ENCODE measurements at regions not wholly inside any gene's neighbourhood (a gene's known extent, or its start where the extent isn't known, plus 50 kb on each side); places are given as distances from the start of the nearest gene placed in this dataset.
A peak's percentile ranks its signal among the peaks of the same experiment; 100 is the strongest.

DNA sequence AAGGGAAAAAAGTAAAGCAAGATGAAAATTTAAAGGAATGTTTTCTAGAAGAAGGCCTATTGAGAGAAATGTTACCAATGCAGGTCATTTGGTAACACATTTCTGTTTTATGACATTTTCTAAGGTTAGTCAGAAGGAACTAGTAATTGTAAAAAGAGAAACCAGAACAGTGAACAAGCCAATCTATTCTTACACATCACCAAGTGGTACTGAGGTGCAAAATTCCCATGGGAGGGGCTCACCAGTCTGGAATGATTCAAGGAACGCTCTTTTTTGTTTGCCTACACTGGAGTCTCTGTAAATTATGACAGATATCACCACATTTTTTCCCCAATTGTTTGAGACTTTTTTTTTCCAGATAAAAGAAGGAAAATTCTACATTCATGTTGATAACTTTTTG, 404.7 kb upstream of the CNKSR2 start:
- DNase-seq (ENCODE audit: low read depth) = no peak
- H3K4me3 ChIP-seq (ENCODE audit: low read length) = no peak overlapping the region
- no peaks in the 10 kb centered on the region for H3K9me3 ChIP-seq (ENCODE audit: control insufficient read depth, low read length)
- no peak overlapping the region for H3K9ac ChIP-seq (ENCODE audit: low read length)
- no peaks in the 10 kb centered on the region for H3K27me3 ChIP-seq (replicated peaks; ENCODE audit: control insufficient read depth, insufficient read depth, low read length)
- no peaks in the 10 kb centered on the region for H3K4me1 ChIP-seq (ENCODE audit: control insufficient read depth, insufficient read depth, low read length)
- H3K36me3 ChIP-seq (ENCODE audit: control insufficient read depth, insufficient read depth, low read length, severe bottlenecking) = no peaks in the 10 kb centered on the region

DNA sequence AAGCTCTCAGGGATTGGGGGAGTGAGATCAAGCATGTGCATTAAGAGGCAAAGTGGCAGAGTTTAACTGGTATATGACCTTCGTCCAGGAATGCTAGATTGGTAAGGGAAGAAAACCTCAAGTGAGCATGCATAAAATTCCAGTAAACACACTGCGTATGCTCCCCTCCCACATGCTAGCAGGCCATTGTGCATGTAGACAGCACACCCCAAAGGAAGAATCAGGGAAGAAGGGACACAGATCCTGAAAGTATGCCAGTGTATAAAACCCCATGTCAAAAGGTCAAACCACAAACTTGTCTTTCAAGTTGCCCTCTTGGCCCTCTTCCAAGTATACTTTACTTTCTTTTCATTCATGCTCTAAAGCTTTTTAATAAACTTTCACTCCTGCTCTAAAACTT, 405.2 kb upstream of the CNKSR2 start:
- Histone ChIP-seq H3K4me1 (ENCODE audit: control insufficient read depth, insufficient read depth, low read length) (no peaks in the 10 kb centered on the region), H3K36me3 (ENCODE audit: control insufficient read depth, insufficient read depth, low read length, severe bottlenecking) (no peaks in the 10 kb centered on the region), H3K27me3 (replicated peaks; ENCODE audit: control insufficient read depth, insufficient read depth, low read length) (no peaks in the 10 kb centered on the region), H3K4me3 (ENCODE audit: low read length) (no peak overlapping the region), H3K9ac (ENCODE audit: low read length) (no peak overlapping the region), H3K9me3 (ENCODE audit: control insufficient read depth, low read length) (no peaks in the 10 kb centered on the region)
- no peak for DNase-seq (ENCODE audit: low read depth)

DNA sequence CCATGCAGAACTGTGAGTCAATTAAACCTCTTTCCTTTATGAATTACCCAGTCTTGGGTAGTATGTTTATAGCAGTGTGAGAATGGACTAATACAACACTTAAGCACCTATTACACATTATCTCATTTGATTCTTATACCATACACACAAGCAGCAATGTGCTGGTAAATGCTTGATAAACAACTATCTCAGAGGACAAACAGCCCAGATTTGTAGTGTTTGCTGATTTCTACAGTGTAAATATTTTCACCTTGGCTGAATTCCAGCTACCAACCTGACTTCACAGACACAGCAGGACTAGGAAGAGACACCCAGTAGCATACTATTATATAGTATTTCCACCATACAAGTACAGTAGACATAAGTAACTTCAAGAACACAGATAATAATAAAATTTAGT, 406.5 kb upstream of the CNKSR2 start:
- Histone ChIP-seq H3K9ac (ENCODE audit: low read length) (no peak overlapping the region), H3K4me1 (ENCODE audit: control insufficient read depth, insufficient read depth, low read length) (no peaks in the 10 kb centered on the region), H3K4me3 (ENCODE audit: low read length) (no peak overlapping the region), H3K9me3 (ENCODE audit: control insufficient read depth, low read length) (peaks cover 9% of the 10 kb centered on the region), H3K36me3 (ENCODE audit: control insufficient read depth, insufficient read depth, low read length, severe bottlenecking) (no peaks in the 10 kb centered on the region), H3K27me3 (replicated peaks; ENCODE audit: control insufficient read depth, insufficient read depth, low read length) (no peaks in the 10 kb centered on the region)
- no peak for DNase-seq (ENCODE audit: low read depth)

DNA sequence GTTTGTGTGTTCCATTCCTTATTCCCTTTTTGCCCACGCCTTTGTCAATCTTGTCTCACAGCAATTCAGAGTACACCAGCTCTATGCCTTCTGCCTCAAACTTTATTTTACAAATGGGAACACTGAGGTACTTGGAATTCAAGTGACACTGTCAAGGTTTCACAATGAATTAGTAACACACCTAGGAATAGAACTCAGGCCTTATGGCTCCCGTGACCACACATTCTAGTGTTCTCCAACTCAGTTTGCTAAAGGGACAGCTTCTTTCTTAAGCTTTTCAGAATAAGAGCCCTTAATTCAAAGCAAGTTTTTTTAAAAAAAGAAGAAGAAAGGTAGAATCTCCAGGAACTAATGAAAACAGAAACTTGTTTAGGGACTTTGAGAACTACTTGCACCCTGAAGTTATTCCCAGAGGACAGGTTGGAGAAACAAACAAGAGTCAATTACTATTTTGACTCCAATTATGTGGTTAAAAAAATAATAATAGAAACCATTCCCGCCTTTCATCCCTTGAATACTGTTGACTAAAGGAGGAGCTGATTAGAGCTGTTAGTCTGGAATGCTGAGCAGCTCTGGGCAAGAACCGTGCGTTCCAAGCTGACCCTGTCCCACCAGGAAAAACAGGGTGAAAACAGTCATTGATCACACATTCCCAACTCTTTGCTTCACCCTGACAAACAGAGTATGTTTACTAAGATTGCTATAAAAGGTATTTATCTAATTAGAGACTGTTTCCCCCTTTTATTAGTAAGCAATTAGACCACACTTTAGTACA, 408.8 kb upstream of the CNKSR2 start:
- no peak for DNase-seq (ENCODE audit: low read depth)
- H3K27me3 ChIP-seq (replicated peaks; ENCODE audit: control insufficient read depth, insufficient read depth, low read length) = no peaks in the 10 kb centered on the region

DNA sequence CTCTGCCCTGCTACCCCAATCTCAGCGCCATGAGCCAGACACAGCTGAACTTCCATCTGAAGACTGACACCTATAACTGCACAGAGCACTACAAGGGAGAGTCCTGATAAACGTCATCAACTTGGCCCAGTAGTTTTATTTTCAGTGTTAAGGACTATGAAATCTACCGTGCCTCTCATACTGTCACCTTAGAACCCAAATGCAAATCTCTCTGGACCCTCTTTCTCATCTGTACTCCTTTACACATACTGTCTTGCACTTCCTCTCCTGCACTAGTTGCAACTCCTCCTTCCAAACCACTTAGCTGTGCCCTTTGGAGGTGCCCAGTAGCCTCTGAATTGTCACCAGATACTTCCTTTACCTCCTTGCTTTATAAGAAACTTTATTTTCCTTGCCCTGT, 420.2 kb upstream of the CNKSR2 start:
- no peaks in the 10 kb centered on the region for H3K27me3 ChIP-seq (replicated peaks; ENCODE audit: control insufficient read depth, insufficient read depth, low read length)
- H3K9ac ChIP-seq (ENCODE audit: low read length) = no peak overlapping the region
- no peak overlapping the region for H3K4me3 ChIP-seq (ENCODE audit: low read length)
- no peaks in the 10 kb centered on the region for H3K4me1 ChIP-seq (ENCODE audit: control insufficient read depth, insufficient read depth, low read length)
- H3K9me3 ChIP-seq (ENCODE audit: control insufficient read depth, low read length) = no peaks in the 10 kb centered on the region
- H3K36me3 ChIP-seq (ENCODE audit: control insufficient read depth, insufficient read depth, low read length, severe bottlenecking) = no peaks in the 10 kb centered on the region
- DNase-seq (ENCODE audit: low read depth) = no peak

More for the DNA sequence above, 408.8 kb upstream of the CNKSR2 start:
- H3K4me3 ChIP-seq (ENCODE audit: low read length) = no peak overlapping the region
- H3K9me3 ChIP-seq (ENCODE audit: control insufficient read depth, low read length) = peaks cover 16% of the 10 kb centered on the region
- no peaks in the 10 kb centered on the region for H3K4me1 ChIP-seq (ENCODE audit: control insufficient read depth, insufficient read depth, low read length)
- H3K9ac ChIP-seq (ENCODE audit: low read length) = no peak overlapping the region
- no peaks in the 10 kb centered on the region for H3K36me3 ChIP-seq (ENCODE audit: control insufficient read depth, insufficient read depth, low read length, severe bottlenecking)

DNA sequence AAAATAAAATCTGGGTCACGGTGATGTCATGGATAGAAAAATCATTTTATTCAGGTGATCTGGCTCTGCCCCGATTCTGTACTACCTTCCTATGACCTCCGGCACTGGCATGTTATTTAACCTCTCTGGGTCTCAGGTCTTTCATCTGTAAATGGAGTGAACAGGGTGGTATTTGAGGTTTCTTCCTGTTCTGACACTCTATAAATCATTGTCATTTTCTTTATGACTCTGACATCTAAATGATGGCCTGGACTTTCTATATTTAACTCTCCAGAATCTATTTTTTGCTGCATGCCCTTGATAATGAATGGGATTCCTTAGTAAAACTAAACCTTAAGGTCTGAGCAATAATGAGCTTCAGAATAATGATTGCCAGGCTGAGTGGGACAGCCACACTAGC, 422.0 kb upstream of the CNKSR2 start:
- no peaks in the 10 kb centered on the region for H3K27me3 ChIP-seq (replicated peaks; ENCODE audit: control insufficient read depth, insufficient read depth, low read length)
- no peaks in the 10 kb centered on the region for H3K9me3 ChIP-seq (ENCODE audit: control insufficient read depth, low read length)
- H3K4me1 ChIP-seq (ENCODE audit: control insufficient read depth, insufficient read depth, low read length) = no peaks in the 10 kb centered on the region
- DNase-seq (ENCODE audit: low read depth) = no peak
- H3K4me3 ChIP-seq (ENCODE audit: low read length) = no peak overlapping the region
- no peaks in the 10 kb centered on the region for H3K36me3 ChIP-seq (ENCODE audit: control insufficient read depth, insufficient read depth, low read length, severe bottlenecking)
- H3K9ac ChIP-seq (ENCODE audit: low read length) = no peak overlapping the region

DNA sequence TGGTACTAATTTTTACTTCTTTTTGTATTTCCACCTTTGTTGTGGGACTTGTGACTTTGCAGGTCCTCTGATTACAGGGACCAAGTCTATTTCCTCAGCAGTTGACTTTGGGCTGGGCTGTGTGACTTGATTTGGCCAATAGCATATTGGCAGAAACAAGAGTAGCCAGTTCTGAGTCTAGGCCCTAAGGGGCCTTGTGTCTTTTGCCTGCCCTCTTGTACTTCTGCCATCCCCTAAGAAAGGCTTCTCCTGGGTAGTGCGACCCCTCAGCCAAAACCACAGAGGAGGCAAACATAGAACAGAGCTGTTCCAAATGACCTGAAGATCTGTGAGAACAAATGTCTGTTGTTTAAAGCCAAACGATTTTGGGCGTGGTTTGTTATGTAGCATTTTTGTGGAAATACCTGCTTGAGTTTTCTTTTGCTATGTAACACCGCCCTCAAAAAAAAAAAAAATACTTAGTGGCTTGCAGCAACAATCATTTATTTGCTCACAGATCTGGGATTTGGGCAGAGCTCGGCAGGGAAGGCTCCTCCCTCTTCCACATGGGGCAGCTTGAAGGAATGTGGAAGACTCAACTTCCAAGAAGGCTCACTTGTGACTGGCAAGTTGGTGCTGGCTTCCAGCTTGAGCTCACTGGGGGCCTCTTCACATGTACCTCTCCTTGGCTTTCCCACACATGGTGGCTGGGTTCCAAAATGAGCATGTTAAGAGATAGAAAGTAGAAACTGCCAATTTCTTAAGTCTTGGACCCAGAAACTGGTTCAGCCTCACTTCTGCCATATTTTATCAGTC, 423.0 kb upstream of the CNKSR2 start:
- no peaks in the 10 kb centered on the region for H3K27me3 ChIP-seq (replicated peaks; ENCODE audit: control insufficient read depth, insufficient read depth, low read length)
- DNase-seq (ENCODE audit: low read depth) = no peak

DNA sequence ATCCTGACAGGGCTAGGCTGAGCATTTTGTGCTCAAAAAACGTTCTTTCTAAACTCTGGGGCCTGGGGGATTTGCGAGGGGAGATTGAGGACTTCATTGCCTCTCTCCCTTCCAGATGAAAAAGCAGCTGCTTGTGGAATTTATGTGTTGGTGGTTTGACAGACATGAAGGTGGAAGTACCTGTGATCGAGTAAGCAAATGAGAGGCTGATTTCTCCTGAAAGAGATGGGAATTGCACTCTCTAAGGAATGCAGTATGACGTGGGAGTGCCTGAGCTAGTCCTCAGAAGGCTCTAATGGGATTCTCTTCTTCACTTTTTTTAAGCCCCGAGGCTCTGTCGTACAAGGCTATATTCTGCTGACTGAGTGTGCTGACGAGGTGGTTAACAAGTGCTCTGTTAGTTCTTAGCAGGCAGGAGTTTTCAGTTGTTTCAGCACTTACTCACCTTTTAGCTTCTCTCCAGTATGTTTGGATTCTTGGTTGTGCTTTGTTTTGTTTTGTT, 426.8 kb upstream of the CNKSR2 start:
- no peaks in the 10 kb centered on the region for H3K9me3 ChIP-seq (ENCODE audit: control insufficient read depth, low read length)
- no peak overlapping the region for H3K4me3 ChIP-seq (ENCODE audit: low read length)
- DNase-seq (ENCODE audit: low read depth) = no peak

More for the DNA sequence above, 423.0 kb upstream of the CNKSR2 start:
- no peaks in the 10 kb centered on the region for H3K9me3 ChIP-seq (ENCODE audit: control insufficient read depth, low read length)
- no peaks in the 10 kb centered on the region for H3K36me3 ChIP-seq (ENCODE audit: control insufficient read depth, insufficient read depth, low read length, severe bottlenecking)
- H3K4me3 ChIP-seq (ENCODE audit: low read length) = no peak overlapping the region
- no peaks in the 10 kb centered on the region for H3K4me1 ChIP-seq (ENCODE audit: control insufficient read depth, insufficient read depth, low read length)
- no peak overlapping the region for H3K9ac ChIP-seq (ENCODE audit: low read length)

DNA sequence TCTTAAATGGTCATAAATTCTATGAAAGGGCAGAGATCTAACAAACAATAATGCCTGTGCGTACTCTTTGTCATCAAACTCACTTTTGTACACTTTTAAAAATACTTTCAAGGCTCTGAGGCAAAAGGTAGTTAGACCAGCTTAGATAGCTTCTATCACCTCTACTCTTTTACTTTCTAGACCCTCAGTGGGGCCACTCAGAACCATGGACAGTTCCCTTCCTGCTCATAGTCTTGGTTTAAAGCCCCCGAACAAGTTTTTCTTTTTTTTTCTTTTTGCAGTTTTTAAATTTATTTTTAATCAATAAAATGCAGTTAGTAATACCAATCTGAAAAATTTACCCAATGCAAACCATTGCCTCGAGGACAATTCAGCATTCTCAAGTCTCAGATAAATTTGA, 460.5 kb upstream of the CNKSR2 start:
- H3K9ac ChIP-seq (ENCODE audit: low read length) = no peak overlapping the region
- no peaks in the 10 kb centered on the region for H3K27me3 ChIP-seq (replicated peaks; ENCODE audit: control insufficient read depth, insufficient read depth, low read length)
- DNase-seq (ENCODE audit: low read depth) = peak; percentile 0
- no peak overlapping the region for H3K4me3 ChIP-seq (ENCODE audit: low read length)
- no peaks in the 10 kb centered on the region for H3K36me3 ChIP-seq (ENCODE audit: control insufficient read depth, insufficient read depth, low read length, severe bottlenecking)
- H3K4me1 ChIP-seq (ENCODE audit: control insufficient read depth, insufficient read depth, low read length) = no peaks in the 10 kb centered on the region
- H3K9me3 ChIP-seq (ENCODE audit: control insufficient read depth, low read length) = no peaks in the 10 kb centered on the region

More for the DNA sequence above, 426.8 kb upstream of the CNKSR2 start:
- Histone ChIP-seq H3K36me3 (ENCODE audit: control insufficient read depth, insufficient read depth, low read length, severe bottlenecking) (no peaks in the 10 kb centered on the region), H3K27me3 (replicated peaks; ENCODE audit: control insufficient read depth, insufficient read depth, low read length) (no peaks in the 10 kb centered on the region), H3K4me1 (ENCODE audit: control insufficient read depth, insufficient read depth, low read length) (no peaks in the 10 kb centered on the region), H3K9ac (ENCODE audit: low read length) (no peak overlapping the region)

DNA sequence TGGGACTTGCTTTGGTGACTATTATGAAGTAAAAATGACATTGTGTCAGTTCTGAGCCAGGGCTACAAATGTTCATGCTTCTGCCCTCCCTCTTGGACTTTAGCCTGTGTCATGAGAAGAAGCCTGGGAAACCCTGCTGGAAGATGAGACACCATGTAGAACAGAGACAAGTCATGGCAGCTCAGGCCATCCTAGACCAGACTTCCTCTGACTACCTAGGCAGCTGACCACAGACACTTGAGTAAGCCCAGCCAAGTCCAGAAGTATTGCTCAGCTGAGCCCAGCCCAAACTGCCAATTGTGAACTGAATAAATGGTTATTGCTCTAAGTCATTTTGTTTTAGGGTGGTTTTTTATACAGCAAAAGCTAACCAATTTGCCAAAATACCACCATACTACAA, 467.6 kb upstream of the CNKSR2 start:
- Histone ChIP-seq H3K9ac (ENCODE audit: low read length) (no peak overlapping the region), H3K36me3 (ENCODE audit: control insufficient read depth, insufficient read depth, low read length, severe bottlenecking) (no peaks in the 10 kb centered on the region), H3K4me3 (ENCODE audit: low read length) (no peak overlapping the region), H3K4me1 (ENCODE audit: control insufficient read depth, insufficient read depth, low read length) (no peaks in the 10 kb centered on the region), H3K27me3 (replicated peaks; ENCODE audit: control insufficient read depth, insufficient read depth, low read length) (no peaks in the 10 kb centered on the region), H3K9me3 (ENCODE audit: control insufficient read depth, low read length) (peaks cover 20% of the 10 kb centered on the region)
- no peak for DNase-seq (ENCODE audit: low read depth)

DNA sequence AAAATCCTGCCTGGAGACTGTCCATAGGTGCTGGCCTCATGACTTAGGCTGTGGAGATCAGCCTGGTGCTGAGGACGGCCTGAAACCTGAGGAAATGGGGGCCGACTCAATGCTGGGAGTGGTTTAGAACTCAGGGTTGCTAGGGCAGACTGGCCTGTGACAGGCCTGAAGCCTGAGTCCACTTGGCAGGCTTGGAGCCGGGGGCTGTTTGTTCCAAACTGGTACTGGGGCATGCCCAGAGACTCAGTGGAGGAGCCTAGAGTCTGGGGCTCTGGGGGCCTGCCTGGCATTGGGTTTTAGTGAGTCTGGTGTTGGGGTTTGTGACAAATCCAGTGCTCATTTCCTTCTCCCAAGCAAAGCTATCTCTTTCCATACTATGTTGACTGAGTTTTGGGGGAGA, 489.7 kb upstream of the CNKSR2 start:
- no peak for DNase-seq (ENCODE audit: low read depth)
- Histone ChIP-seq H3K9ac (ENCODE audit: low read length) (no peak overlapping the region), H3K9me3 (ENCODE audit: control insufficient read depth, low read length) (peaks cover 19% of the 10 kb centered on the region), H3K4me1 (ENCODE audit: control insufficient read depth, insufficient read depth, low read length) (no peaks in the 10 kb centered on the region), H3K4me3 (ENCODE audit: low read length) (no peak overlapping the region), H3K36me3 (ENCODE audit: control insufficient read depth, insufficient read depth, low read length, severe bottlenecking) (no peaks in the 10 kb centered on the region), H3K27me3 (replicated peaks; ENCODE audit: control insufficient read depth, insufficient read depth, low read length) (no peaks in the 10 kb centered on the region)
